MV-4-11 (cell line): ENCODE measurements at regions not wholly inside any gene's neighbourhood (a gene's known extent, or its start where the extent isn't known, plus 50 kb on each side); places are given as distances from the start of the nearest gene placed in this dataset.

Experiments used
- DNase-seq: peaks from one replicate; lab custom pipeline; 2025; lab: John Stamatoyannopoulos, UW

GRCh38 chr9:3054017-3054586 is 210.2 kb upstream of the PUM3 start:
- DNase-seq = no peak

DNA sequence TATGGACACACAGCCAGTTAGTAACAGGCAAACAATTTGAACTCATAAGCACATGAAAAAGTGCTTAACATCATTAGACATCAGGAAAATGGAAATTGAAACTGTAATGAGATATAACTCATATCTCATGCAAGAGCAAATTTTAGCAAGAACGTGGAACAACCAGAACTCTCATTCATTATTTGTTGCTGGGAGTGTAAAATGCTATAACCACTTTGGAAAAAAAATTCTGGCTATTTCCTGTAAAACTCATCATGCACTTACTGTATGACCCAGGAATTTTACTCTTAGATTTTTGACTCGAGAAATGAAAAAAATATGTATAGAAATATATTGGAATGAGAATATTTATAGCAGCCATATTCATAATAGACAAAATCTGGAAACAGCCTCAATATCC is 205.7 kb upstream of the PUM3 start:
- DNase-seq = no peak

GRCh38 chr9:3047912-3048311 is 204.0 kb upstream of the PUM3 start:
- no peak for DNase-seq

DNA sequence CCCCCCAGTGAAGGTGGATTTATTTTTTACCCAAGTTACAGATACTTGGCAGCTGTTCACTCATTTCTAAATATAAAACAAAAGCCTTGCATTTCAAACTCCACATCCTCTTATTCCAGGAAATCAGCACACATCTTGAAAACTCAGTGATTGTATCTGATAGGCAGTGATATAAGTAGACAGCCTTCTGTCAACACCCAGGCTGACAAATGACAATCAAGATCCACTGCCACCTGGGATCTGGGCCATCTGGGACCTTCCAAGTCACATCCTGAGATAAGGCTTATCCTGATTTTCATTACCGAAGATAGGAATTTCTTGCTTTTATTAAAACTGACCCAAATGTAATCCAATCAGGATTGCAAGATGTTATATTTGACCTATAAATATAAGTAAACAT is 201.3 kb upstream of the PUM3 start:
- no peak for DNase-seq

- no peak for DNase-seq
Observed at GRCh38 chr9:3043369-3043768, 199.5 kb upstream of the PUM3 start.

- no peak for DNase-seq
Observed at GRCh38 chr9:3040761-3041160, 196.9 kb upstream of the PUM3 start.

DNA sequence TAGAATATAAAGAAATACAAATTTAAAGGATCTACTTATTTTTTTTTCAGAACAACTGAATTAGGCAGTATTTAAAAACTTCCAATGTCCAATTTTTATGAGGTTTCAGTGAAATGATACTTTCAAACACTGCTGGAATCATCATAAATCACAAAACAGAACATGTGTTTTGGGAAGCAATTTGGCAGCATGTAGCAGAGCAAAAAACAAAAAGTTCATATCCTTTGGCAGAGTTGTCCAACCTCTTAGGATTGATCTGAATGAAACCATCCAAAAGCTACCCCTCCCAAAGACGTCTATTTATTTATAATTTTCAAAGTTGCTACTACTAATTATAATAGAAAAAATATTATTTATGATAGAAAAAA is 192.4 kb upstream of the PUM3 start:
- DNase-seq = no peak

GRCh38 chr9:3035579-3036332 is 191.9 kb upstream of the PUM3 start:
- DNase-seq = peak; percentile 80

DNA sequence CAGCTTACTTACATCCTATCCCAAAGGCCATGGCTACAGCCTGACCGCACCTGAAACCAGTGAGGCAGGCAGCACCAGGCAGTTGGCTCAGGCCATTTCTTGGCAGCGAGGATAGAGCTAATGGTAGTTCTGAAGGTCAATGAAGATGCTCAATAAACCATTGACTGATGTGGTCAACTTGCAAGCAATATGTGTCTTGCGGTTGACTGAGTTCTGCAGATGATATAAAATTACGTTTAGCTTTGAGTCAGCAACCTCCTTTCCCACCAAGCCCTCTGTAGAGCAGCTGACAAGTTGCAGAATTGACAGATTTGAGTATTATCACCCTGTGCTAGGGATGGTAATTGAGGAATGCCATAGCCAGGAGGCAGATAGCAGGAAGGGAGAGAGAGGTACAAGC is 189.0 kb upstream of the PUM3 start:
- DNase-seq = no peak

- no peak for DNase-seq
Observed at GRCh38 chr9:3028535-3028934, 184.6 kb upstream of the PUM3 start.

DNA sequence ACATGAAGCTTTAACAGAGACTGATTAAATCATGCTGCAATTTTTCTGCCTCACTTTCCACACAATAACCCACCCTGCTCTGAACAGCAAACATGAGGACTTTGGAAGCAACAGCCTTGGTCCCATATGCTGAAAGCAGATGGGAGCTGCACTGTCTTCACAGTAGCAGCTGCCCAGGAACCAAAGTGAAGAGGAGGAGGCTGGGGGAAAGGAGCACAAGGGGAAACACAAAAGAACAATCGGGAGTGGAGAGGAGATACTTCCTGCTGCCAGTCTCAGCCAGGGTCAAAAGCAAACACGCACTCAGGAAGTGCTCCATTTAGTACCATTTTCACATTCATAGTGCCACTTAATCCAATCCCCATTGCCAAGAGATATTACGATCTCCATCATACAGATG is 183.3 kb upstream of the PUM3 start:
- DNase-seq = no peak

- no peak for DNase-seq
Observed at GRCh38 chr9:3023449-3023848, 179.6 kb upstream of the PUM3 start.

DNA sequence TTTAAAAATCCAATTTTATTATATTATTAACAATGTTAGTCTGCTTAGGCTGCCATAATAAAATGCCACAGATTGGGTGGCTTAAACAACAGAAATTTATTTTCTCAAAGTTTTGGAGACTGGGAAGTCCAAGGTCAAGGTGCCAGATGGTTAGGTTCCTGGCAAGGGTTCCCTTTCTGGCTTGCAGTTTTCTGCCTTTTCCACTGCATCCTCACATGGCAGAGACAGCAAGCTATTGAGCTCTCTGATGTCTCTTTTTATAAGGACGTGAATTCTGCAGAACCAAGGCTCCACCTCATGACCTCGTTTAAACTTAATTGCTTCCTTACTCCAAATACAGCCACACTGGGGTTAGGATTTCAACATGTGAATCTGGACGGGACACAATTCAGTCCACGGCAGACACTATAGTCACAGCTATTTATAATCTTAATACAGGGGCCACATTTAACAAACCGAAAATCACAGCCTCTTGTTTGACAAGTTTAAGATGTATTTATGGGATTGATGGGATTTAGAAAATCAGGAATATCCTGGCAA is 174.9 kb upstream of the PUM3 start:
- no peak for DNase-seq

DNA sequence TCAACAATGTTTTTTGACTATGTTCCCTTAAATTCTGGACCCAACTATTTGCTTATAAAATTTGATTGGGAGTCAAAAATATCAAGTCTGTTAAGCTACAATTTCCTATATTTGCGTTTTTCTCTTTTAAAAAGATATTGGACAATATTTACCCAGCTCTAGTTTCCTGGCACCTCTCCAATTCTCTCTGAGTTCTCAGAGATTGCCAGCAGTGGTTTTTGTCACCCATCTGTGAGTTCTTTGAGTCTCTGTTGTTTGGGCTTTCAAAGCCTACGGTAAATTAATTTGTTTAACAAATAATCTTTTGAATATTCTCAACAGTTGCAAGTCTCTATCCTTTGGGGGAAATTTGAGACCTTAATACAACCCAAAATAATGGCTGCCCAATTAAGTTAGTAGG is 174.2 kb upstream of the PUM3 start:
- no peak for DNase-seq

DNA sequence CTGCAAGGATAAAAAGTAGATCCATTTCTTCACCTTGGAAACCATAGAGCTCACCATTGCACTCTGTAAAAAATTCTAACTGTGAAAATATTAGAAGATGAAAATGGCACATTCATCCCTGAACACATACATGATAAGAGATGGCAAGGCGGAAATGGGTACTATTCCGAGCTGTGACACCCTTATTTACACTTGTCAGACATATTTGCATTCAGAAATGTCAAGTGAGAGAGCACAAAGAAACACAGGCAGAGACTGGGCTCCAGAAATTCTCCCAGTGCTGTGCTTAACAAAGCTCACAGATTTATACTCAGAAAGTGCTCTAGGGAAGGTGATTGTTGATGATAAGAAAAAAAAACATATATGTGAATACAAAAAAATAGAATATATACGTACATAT is 170.3 kb upstream of the PUM3 start:
- DNase-seq = no peak

GRCh38 chr9:3012842-3013241 is 168.9 kb upstream of the PUM3 start:
- DNase-seq = peak; percentile 94

GRCh38 chr9:3012245-3012644 is 168.3 kb upstream of the PUM3 start:
- peak; percentile 67 for DNase-seq

GRCh38 chr9:3008091-3008490 is 164.2 kb upstream of the PUM3 start:
- no peak for DNase-seq

GRCh38 chr9:3007326-3007725 is 163.4 kb upstream of the PUM3 start:
- DNase-seq = no peak

DNA sequence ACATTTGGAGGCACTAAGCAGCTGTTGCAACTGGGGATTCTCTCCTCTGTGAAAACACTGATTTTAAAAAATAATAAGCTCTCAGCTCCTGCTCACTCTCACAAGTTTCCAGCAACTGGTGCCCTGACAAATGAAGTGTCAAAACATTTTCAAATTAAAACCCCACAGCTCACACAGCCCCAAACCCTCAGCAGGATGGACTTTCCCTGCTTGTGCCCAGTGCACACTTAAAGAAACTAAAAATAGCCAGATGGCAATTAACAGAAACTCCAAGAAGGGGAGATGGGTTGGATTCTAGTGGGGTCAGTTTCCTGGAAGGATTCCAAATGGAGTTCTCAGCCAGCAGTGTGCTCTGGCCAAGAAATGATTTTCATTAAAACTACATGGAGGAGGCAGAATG is 163.0 kb upstream of the PUM3 start:
- DNase-seq = no peak

GRCh38 chr9:3004572-3004971 is 160.7 kb upstream of the PUM3 start:
- DNase-seq = peak; percentile 46

DNA sequence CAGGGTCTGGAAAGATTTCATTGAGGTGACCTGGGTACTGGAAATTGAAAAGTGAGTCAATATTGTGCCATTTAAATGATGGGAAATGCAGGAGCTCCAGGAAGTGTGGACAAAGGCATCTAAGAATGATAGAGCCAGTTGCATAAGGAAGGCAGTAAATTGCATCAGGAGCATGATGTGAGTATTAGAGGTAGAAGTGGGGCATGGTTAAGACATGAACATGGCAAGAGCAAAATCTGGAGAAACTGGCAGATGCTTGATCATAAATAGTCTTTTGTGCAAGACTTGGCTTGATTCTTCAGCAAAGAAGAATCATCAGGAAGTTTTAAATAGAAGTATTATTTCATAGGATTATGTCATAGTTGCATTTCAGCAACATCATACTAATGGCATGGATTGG is 157.4 kb upstream of the PUM3 start:
- DNase-seq = peak; percentile 8

DNA sequence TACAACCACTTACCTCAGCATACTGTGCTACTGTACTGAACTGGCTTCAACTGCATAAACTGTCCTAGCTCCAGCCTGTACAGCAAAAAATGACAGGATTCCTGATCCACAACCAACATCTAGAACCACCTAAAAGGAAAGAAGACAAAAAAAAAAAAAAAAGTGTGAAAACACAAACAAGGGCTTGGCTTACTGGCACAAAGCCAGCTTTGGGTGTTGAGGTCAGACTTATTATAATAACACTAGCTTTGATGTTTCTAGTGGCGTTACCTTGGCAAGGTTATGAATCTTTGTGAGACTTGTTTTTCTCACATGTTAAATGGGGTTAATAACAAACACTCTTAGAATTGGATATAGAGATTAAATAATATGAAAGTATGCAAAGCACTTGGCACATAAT is 148.5 kb upstream of the PUM3 start:
- DNase-seq = no peak

DNA sequence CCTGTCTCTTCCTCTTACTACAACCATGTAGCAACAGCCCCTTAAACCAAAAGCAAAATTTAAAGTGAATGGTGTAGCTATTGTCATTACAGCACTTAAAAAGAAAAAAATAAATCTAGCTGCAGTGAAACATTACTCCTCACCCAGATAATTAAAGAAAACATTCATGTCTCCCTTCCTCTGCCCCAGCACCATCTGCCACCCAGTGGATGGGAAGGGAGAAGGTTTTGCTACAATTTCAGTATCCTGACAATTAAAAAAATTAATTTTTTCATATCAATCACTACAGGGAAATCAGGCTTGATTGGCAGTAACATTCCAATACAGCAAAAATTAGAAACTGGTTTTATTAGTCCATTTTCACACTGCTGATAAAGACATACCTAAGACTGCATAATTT is 147.4 kb upstream of the PUM3 start:
- no peak for DNase-seq
